Esophagus muscularis mucosa (tissue), 4 donors: ENCODE measurements at regions not wholly inside any gene's neighbourhood (a gene's known extent, or its start where the extent isn't known, plus 50 kb on each side); places are given as distances from the start of the nearest gene placed in this dataset.

Experiments
- CTCF ChIP-seq, 3 experiments: fragments of 200-600 bp in 2 of 3; fragments of 450-650 bp in 1 of 3; sonication (generic) in 2 of 3; IDR thresholded peaks; one replicate each; pipeline ENCODE4 v1.5.1; 2017 to 2019; ENCODE audit warnings: antibody characterized with exemption in 3 of 3, mild to moderate bottlenecking in 2 of 3, moderate library complexity in 1 of 3
- EP300 ChIP-seq: sonication (generic); formaldehyde crosslinking; IDR thresholded peaks from one replicate; pipeline ENCODE4 v1.6.1; 2017; ENCODE audit warnings: antibody characterized with exemption
- POLR2A ChIP-seq: fragments of 450-650 bp; IDR thresholded peaks from one replicate; pipeline ENCODE4 v1.6.1; 2017; ENCODE audit warnings: antibody characterized with exemption, moderate library complexity, mild to moderate bottlenecking, low read depth

GRCh38 chr1:239107676-239108075, 278.7 kb upstream of the CHRM3 start:
- TF ChIP-seq POLR2A (no peak), CTCF (IDR thresholded peaks at IDR 0.05) (no peak), EP300 (no peak)
